Natural killer cell treated with Interleukin-12 subunit alpha and Interleukin-12 subunit beta and Interleukin-15 and Interleukin-18, amount 100 ng/mL, for 72 hours (primary cell): ENCODE measurements at regions not wholly inside any gene's neighbourhood (a gene's known extent, or its start where the extent isn't known, plus 50 kb on each side); places are given as distances from the start of the nearest gene placed in this dataset.
"Not testable (repeated sequence)": the region's sequence is repeated elsewhere in the genome, so short reads cannot be mapped to it uniquely, and the experiment has no call there.

Source experiments
- ATAC-seq, 2 donors: fragments of 150-1000 bp; cut with Tn5 transposase in 1 of 2; sonication (Bioruptor Pico), chemical (Tn5 transposase) in 1 of 2; 2 replicates each; pipeline ENCODE4 v1.10.0; 2021
- DNase-seq: peaks from one replicate; pipeline ENCODE4 v3.0.0; 2022; ENCODE audit warnings: low spot score
- H3K27ac Mint-ChIP-seq, 2 donors: 1 replicate in 1 of 2; 2 replicates in 1 of 2; pipeline ENCODE4 v1.8.0; 2022; ENCODE audit warnings: mixed read lengths in 2 of 2, mild to moderate bottlenecking in 1 of 2, moderate library complexity in 1 of 2
- H3K27me3 Mint-ChIP-seq, 2 donors: 1 replicate in 1 of 2; 2 replicates in 1 of 2; pipeline ENCODE4 v1.8.0; 2022; ENCODE audit warnings: mixed read lengths in 2 of 2
- H3K36me3 Mint-ChIP-seq: one replicate; pipeline ENCODE4 v1.8.0; 2022; ENCODE audit warnings: mixed read lengths
- H3K4me1 Mint-ChIP-seq, 2 donors: 1 replicate in 1 of 2; 2 replicates in 1 of 2; pipeline ENCODE4 v1.8.0; 2022; ENCODE audit warnings: low read depth in 2 of 2, mixed read lengths in 2 of 2, mild to moderate bottlenecking in 1 of 2
- H3K4me3 Mint-ChIP-seq: one replicate; pipeline ENCODE4 v1.8.0; 2022; ENCODE audit warnings: mixed read lengths
- H3K9me3 Mint-ChIP-seq: 2 replicates; pipeline ENCODE4 v1.8.0; 2022; ENCODE audit warnings: mixed read lengths

DNA sequence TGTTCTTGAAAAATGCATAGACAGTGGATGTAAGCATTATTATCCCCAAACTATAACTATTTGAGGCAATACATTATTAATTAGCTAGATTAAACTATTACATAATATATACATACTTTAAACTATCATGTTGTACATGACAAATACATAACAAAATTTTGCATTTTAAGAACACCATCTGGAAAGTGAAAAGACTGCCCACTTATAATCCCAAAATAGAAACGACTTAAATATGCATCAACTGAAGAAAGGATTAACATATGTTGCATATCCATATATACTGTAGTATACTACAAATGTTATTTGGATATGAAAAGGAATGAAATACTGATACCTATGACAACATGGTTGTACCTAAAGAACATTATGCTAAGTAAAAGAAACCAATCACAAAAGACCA lies 700.8 kb upstream of the SPRY2 start:
- Mint-ChIP-seq H3K4me1 (no peaks in the 10 kb centered on the region), H3K36me3 (no peaks in the 10 kb centered on the region), H3K27me3 (no peaks in the 10 kb centered on the region), H3K9me3 (peaks cover 5% of the 10 kb centered on the region), H3K27ac (no peak overlapping the region), H3K4me3 (no peak overlapping the region)
- ATAC-seq = no peak
- DNase-seq = no peak

DNA sequence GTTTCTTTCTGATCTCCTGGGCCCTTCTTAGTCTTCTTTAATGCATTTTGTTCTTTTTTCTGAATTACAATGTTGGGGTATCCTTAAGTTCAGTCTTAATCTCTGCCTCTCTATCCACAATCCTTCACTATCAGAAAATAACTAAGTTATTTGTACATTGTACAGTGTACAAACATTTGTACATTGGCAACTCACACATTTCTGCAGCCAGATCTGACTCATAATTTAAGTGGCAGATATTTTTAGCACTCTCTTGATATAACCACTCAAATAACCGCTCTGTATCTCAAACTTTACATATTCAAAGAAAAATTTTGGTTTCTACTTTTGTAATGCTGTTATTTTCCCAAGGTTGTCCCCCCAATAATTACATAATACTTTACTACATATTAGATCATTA lies 691.1 kb upstream of the SPRY2 start:
- Mint-ChIP-seq H3K27ac (no peak overlapping the region), H3K36me3 (no peaks in the 10 kb centered on the region), H3K4me1 (no peaks in the 10 kb centered on the region)

DNA sequence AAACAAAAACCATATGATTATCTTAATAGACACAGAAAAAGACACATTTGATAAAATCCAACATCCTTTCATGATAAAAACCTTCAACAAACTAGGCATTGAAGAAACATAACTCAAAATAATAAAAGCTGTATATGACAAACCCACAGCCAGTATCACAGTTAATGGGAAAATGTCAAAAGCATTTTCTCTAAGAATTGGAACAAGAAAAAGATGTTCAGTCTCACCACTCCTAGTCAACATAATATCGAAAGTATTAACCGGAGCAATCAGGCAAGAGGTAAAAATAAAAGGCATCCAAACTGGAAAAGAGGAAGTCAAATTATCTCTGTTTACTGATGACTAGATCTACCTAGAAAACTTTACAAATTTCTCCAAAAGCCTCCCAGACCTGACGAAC lies 684.2 kb upstream of the SPRY2 start:
- no peak for DNase-seq
- no peaks in the 10 kb centered on the region for H3K9me3 Mint-ChIP-seq
- H3K27ac Mint-ChIP-seq = no peak overlapping the region
- H3K4me1 Mint-ChIP-seq = no peaks in the 10 kb centered on the region
- no peak overlapping the region for H3K4me3 Mint-ChIP-seq
- H3K36me3 Mint-ChIP-seq = peaks cover 7% of the 10 kb centered on the region
- H3K27me3 Mint-ChIP-seq = peaks cover 0 to 2% of the 10 kb centered on the region in 2 donors
- ATAC-seq = no peak

More for the DNA sequence above, 691.1 kb upstream of the SPRY2 start:
- H3K27me3 Mint-ChIP-seq = peaks cover 0 to 2% of the 10 kb centered on the region in 2 donors
- DNase-seq (no peak), ATAC-seq (no peak)
- no peak overlapping the region for H3K4me3 Mint-ChIP-seq
- peaks cover 7% of the 10 kb centered on the region for H3K9me3 Mint-ChIP-seq

DNA sequence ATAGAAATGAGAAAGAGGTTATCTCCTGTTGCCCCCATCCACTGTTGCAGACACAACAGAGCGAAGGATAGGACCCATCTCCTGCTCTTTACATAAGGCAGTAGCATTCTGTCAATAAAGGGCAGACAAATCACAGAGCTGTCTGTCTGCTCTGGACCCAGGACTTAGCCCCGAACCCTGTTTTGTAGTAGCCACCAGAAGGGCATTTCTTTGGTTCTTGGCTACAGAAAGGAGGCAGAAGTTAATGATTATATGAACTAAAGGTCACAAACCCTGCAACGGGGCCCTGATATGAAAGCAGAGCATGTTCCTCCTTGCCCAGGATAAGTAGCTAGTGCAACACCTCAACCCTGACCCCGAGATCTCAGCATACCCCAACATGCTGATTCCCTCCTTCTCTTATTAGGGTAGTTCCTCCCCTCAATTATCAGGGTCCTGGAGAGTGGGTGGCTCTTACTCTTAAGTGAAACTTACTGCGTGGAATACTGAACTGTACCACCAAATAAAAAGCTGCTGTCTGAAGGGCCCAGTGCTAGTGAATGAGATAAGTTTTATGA lies 680.4 kb upstream of the SPRY2 start:
- ATAC-seq = no peak
- Mint-ChIP-seq H3K4me1 (peaks cover 0 to 2% of the 10 kb centered on the region in 2 donors), H3K27ac (no peak overlapping the region), H3K27me3 (no peaks in the 10 kb centered on the region), H3K9me3 (no peaks in the 10 kb centered on the region), H3K4me3 (no peak overlapping the region), H3K36me3 (peaks cover 7% of the 10 kb centered on the region)
- DNase-seq = no peak

DNA sequence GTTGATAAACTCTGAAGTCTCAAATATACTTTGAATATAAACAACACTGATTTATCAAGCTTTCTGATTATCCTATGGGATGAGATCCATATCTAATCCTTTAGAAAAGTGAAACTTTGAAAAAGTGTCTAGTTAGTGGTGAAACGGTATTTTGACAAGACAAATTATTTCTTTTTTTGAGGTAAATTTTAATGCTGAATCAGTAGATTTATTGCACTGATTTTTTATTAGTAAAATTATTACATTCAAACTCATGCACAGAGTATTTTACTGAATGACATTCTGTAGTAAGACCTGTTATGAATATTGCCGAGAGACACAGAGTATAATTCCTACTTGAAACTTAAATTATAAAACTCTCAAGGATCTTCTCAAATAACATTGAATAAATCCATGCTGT lies 679.1 kb upstream of the SPRY2 start:
- no peak overlapping the region for H3K4me3 Mint-ChIP-seq
- H3K27me3 Mint-ChIP-seq = no peaks in the 10 kb centered on the region
- DNase-seq (no peak), ATAC-seq (no peak)
- H3K36me3 Mint-ChIP-seq = peaks cover 7% of the 10 kb centered on the region
- H3K9me3 Mint-ChIP-seq = no peaks in the 10 kb centered on the region
- H3K27ac Mint-ChIP-seq = no peak overlapping the region
- H3K4me1 Mint-ChIP-seq = peaks cover 0 to 9% of the 10 kb centered on the region in 2 donors

DNA sequence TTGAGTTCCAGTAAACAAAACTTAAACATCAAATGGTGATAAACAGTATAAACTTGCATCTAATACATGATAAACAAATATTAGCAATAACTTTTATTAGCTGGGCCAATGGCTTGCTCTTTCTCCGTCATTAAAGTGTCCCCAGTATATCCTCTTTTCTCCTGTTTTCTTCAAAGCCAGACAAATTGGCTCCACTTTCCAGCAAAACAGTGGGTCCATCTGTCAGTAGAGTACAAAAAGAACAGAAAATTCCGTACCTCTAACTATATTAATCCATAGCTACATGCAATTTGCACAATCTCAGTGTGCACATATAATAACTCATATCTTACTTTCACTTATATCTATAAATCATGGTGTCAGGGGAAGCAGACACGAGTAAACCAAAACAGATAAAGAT lies 678.0 kb upstream of the SPRY2 start:
- H3K9me3 Mint-ChIP-seq = no peaks in the 10 kb centered on the region
- H3K36me3 Mint-ChIP-seq = peaks cover 7% of the 10 kb centered on the region
- H3K27ac Mint-ChIP-seq = no peak overlapping the region
- DNase-seq (no peak), ATAC-seq (no peak)
- H3K27me3 Mint-ChIP-seq = no peaks in the 10 kb centered on the region
- H3K4me1 Mint-ChIP-seq = peaks cover 0 to 9% of the 10 kb centered on the region in 2 donors
- no peak overlapping the region for H3K4me3 Mint-ChIP-seq

DNA sequence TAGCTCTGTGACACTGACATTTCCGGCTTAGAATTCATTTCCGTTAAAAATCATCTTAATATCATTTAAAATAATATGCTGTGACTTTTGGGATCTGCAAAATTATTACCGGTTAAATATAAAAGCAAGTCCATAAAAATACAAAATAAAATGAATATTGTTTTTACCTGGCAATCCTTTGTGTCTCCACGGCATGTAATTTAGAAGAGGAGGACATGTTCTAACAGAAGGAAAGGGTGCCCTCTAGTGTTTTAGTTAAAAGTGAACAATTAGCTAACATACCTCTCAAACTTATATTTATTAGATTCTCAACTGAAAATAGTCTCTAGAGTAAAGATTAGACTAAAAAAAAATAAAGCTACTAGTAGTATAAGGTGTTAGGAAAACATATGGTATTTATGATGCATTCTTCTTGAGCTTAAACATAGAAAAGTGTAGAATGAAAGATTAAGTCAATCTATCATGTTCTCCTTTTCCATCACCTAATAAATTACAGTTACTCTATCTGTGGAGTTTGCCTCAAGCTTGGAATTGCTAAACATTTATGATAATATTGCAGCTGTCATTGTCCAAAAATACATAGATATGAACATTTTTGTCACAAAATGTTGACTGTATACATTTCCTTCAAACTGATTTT lies 676.7 kb upstream of the SPRY2 start:
- no peak for DNase-seq
- no peak for ATAC-seq
- Mint-ChIP-seq H3K27ac (no peak overlapping the region), H3K4me1 (peaks cover 0 to 9% of the 10 kb centered on the region in 2 donors), H3K9me3 (no peaks in the 10 kb centered on the region), H3K27me3 (no peaks in the 10 kb centered on the region), H3K36me3 (peaks cover 7% of the 10 kb centered on the region), H3K4me3 (no peak overlapping the region)

DNA sequence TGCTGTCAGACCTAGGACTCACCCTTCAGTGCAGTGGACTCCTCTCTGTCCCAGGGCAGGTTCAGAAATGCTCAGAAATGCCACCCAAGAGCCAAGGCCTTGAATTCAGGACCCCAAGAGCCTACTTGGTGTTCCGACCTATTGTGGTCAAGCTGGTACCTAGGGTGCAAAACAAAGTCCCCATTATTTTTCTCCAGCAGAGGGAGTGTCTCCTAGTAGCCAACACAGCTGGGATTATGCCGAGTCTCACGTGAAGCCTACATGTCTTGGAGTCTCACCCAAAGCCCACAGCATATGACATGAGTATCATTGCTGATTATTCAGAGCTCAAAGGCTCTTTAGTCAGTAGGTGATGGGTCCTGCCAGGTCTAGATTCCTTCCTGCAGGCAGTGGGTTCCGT lies 671.1 kb upstream of the SPRY2 start:
- Mint-ChIP-seq H3K4me3 (no peak overlapping the region), H3K4me1 (peaks cover 0 to 9% of the 10 kb centered on the region in 2 donors)

DNA sequence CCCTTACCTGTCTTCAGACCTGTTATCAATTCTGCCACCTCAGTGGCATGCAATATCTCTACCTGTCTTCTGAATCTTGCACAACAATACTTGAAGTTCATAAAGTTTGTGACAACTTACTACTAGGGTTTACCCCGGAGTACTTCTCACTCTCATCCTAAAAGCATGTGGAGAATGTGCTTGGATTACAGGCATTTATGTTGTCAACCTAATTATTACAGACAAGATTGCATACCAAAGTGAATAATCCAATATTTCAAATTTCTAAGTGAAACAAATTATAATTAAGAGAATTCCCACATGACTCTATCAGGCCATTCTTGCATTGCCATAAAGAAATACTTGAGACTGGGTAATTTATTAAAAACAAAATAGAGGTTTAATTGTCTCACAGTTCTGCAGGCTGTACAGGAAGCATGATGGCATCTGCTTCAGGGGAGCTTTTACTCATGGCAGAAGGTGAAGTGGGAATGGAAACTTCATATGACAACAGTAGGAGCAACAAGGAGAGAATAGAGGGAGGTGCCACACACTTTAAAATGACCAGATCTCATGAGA lies 661.0 kb upstream of the SPRY2 start:
- no peak overlapping the region for H3K27ac Mint-ChIP-seq
- ATAC-seq (no peak), DNase-seq (no peak)
- peaks cover 4% of the 10 kb centered on the region for H3K36me3 Mint-ChIP-seq
- H3K4me3 Mint-ChIP-seq = no peak overlapping the region
- H3K9me3 Mint-ChIP-seq = peaks cover 4% of the 10 kb centered on the region
- H3K27me3 Mint-ChIP-seq = peaks cover 0 to 4% of the 10 kb centered on the region in 2 donors
- H3K4me1 Mint-ChIP-seq = no peaks in the 10 kb centered on the region

More for the DNA sequence above, 671.1 kb upstream of the SPRY2 start:
- H3K36me3 Mint-ChIP-seq = no peaks in the 10 kb centered on the region
- H3K27ac Mint-ChIP-seq = no peak overlapping the region
- no peak for ATAC-seq
- no peak for DNase-seq
- no peaks in the 10 kb centered on the region for H3K9me3 Mint-ChIP-seq
- no peaks in the 10 kb centered on the region for H3K27me3 Mint-ChIP-seq

DNA sequence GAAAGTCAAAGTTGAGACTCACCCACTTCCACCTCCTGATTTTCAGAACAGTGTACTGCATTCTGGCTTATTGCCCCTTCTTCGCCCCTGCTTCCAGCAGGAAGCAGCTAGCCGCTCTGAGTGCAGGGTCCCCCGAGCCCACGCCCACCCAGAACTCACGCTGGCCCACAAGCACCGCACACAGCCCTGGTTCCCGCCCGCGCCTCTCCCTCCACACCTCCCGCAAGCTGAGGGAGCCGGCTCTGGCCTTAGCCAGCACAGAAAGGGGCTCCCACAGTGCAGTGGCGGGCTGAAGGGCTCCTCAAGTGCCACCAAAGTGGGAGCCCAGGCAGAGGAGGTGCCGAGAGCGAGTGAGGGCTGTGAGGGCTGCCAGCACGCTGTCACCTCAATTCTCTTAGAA lies 657.7 kb upstream of the SPRY2 start:
- not testable (repeated sequence) for ATAC-seq

DNA sequence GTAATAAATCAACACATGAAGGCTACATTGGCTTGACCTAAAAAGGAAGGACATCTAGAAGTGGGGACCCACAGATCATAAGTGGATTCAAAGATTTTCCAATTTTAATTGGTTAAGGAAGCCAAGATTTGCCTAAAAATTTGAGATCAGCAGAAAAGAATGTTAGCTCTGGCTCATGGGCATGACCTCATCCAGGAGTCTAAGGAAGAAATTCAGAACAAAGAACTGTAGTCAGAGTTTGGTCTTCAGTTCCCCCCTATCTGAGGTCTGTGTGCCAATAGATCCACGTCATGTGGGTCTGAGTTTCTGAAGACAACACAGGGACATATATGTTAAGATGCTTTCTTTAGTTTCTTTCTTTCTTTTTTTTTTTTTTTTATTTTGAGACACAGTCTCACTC lies 648.8 kb upstream of the SPRY2 start:
- H3K27ac Mint-ChIP-seq = no peak overlapping the region
- H3K36me3 Mint-ChIP-seq = peaks cover 4% of the 10 kb centered on the region
- no peak for DNase-seq
- ATAC-seq = no peak
- no peak overlapping the region for H3K4me3 Mint-ChIP-seq
- H3K27me3 Mint-ChIP-seq = peaks cover 7 to 17% of the 10 kb centered on the region in 2 donors
- H3K4me1 Mint-ChIP-seq = no peaks in the 10 kb centered on the region
- peaks cover 7% of the 10 kb centered on the region for H3K9me3 Mint-ChIP-seq

More for the DNA sequence above, 657.7 kb upstream of the SPRY2 start:
- not testable (repeated sequence) for H3K9me3 Mint-ChIP-seq, DNase-seq, H3K27ac Mint-ChIP-seq, H3K4me3 Mint-ChIP-seq, H3K27me3 Mint-ChIP-seq, H3K36me3 Mint-ChIP-seq, H3K4me1 Mint-ChIP-seq

DNA sequence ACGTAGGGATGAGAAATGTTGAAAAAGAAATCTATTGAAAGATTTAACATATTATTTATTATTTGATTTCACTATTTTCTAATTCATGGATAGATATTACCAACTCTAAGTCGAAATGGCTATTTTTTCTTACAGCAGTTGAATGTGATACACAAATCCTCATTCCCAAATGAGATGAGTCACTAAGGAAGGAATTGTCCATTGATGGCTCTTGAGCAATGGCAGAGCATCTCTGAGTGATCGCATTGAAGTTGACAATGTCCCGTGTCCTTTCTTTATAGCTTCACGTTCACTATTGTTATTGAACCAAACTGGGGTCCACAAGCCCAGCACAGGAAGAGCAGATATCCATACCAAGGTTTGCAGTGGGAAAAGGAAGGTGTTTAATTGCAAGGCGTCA lies 648.3 kb upstream of the SPRY2 start:
- Mint-ChIP-seq H3K4me3 (no peak overlapping the region), H3K27me3 (peaks cover 7 to 17% of the 10 kb centered on the region in 2 donors), H3K4me1 (no peaks in the 10 kb centered on the region), H3K9me3 (peaks cover 7% of the 10 kb centered on the region), H3K27ac (no peak overlapping the region), H3K36me3 (peaks cover 4% of the 10 kb centered on the region)
- DNase-seq = no peak
- ATAC-seq = no peak

DNA sequence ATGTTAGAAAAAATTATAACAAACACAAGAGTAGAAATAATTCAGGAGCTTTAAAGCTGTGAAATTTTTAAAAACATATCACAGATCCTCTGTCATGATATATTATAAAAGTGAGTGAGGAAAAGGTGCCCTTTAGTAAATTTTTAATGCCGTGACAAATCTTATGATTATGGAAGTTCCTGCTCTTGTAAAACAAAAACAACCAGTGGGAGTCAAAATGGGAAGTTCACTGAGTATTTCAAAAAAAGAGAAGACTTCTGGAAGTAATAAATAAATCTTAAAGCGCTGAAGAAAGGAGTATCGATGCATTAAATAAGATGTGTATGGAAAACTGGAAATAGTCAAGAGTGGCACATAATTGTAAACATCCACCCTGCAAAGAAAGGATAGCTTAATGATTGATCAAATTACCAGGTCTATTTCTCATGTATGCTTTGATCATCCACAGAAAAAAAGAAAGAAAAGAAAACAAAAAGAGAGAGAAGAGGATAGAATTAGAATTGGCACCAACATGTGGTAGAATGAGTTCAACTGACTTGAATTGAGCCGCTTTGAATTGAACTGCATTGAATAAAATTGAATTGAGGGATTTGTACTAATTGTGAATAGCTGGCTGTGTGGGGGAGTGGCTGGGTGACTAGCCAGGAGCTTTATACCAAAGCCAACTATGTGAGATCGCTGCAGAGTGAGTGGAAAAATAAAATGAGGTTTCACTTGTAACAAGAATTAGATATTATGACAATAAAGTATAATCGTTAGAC lies 647.6 kb upstream of the SPRY2 start:
- Mint-ChIP-seq H3K27me3 (peaks cover 7 to 17% of the 10 kb centered on the region in 2 donors), H3K36me3 (peaks cover 4% of the 10 kb centered on the region), H3K4me1 (no peaks in the 10 kb centered on the region), H3K4me3 (no peak overlapping the region), H3K9me3 (peaks cover 7% of the 10 kb centered on the region), H3K27ac (no peak overlapping the region)
- no peak for DNase-seq
- no peak for ATAC-seq

DNA sequence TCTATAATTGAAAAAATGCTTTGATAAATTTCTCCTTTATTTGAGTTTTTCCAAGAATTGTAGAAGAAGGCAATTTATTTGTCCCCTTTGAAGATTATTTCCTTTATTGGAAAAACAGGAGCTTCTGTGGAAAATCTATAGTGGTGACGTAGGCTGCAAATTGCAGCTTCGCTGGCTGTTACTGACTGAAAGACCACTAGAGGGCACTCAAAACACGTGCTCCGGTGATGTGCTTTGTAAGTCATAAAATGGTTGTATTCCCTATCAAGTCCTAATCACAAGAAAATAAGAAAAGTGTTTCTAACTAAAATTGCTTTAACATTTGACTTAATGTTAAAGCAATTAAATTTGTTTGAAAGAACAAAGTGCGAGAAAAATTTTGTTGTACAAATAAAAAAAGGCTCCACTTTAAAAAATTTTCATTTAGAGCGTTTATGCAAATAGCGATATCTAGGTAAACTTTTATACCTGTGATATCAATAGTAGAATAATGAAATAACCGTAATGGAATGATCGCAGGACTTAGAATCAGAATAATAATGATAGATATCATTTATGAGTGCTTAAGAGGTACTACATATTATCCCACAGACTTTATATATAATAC lies 638.2 kb upstream of the SPRY2 start:
- peak; percentile 61 for DNase-seq
- H3K27ac Mint-ChIP-seq = no peak overlapping the region
- H3K36me3 Mint-ChIP-seq = no peaks in the 10 kb centered on the region
- H3K9me3 Mint-ChIP-seq = peaks cover 3% of the 10 kb centered on the region
- ATAC-seq = peak in 1 of 2 donors; percentile 61
- H3K27me3 Mint-ChIP-seq = no peaks in the 10 kb centered on the region
- H3K4me1 Mint-ChIP-seq = no peaks in the 10 kb centered on the region
- H3K4me3 Mint-ChIP-seq = no peak overlapping the region
